ENCODE measurements at regions not wholly inside any gene's neighbourhood (a gene's known extent, or its start where the extent isn't known, plus 50 kb on each side); places are given as distances from the start of the nearest gene placed in this dataset.

DNA sequence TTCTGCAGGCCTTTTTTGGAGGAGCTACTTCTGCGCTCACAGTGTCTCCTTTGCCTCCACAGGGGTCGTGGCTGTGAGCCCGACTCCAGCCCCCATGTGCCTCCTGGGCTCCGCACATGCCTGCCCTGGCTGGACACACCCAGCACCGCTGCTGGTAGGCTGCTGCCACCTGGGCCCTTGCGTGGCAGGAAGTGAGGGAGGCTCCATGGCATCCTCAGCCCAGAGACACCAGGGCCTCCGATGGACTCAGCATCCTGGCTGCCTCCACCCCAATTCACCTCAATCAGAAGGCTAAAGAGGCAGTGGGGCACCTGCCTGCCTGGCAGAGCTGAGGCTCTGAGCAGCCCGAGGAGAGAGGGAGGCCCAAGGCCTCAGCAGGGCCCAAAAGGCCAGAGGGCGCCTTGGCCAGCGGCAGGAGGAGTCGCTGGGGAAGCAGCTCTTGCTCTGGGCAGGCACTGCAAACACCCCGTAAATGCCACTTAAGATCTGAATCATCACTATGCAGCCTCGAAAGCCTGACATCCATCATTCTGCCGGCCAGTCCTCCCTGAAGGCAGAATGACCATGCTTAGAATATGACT lies 68.3 kb upstream of the OTOS start:
- Histone ChIP-seq H3K4me3 (replicated peaks in 1 of 3) (no peak overlapping the region), H3K36me3 (no peaks in the 10 kb centered on the region), H3K27me3 (no peaks in the 10 kb centered on the region), H3K27ac (no peak overlapping the region), H3K4me1 (peaks cover 5 to 20% of the 10 kb centered on the region in 2 donors), H3K9me3 (no peaks in the 10 kb centered on the region)
- DNase-seq = no peak
- 86 to 89% methylated on average over 9 to 11 of the region's 14 CpGs for WGBS, 2 donors
- intact Hi-C loops (cut with DNase I) = no loop called here
- TF ChIP-seq, protein P1, sequence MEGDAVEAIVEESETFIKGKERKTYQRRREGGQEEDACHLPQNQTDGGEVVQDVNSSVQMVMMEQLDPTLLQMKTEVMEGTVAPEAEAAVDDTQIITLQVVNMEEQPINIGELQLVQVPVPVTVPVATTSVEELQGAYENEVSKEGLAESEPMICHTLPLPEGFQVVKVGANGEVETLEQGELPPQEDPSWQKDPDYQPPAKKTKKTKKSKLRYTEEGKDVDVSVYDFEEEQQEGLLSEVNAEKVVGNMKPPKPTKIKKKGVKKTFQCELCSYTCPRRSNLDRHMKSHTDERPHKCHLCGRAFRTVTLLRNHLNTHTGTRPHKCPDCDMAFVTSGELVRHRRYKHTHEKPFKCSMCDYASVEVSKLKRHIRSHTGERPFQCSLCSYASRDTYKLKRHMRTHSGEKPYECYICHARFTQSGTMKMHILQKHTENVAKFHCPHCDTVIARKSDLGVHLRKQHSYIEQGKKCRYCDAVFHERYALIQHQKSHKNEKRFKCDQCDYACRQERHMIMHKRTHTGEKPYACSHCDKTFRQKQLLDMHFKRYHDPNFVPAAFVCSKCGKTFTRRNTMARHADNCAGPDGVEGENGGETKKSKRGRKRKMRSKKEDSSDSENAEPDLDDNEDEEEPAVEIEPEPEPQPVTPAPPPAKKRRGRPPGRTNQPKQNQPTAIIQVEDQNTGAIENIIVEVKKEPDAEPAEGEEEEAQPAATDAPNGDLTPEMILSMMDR (IDR thresholded peaks at IDR 0.05) = no peak
- no peak for TF ChIP-seq POLR2A (IDR thresholded peaks at IDR 0.05)

DNA sequence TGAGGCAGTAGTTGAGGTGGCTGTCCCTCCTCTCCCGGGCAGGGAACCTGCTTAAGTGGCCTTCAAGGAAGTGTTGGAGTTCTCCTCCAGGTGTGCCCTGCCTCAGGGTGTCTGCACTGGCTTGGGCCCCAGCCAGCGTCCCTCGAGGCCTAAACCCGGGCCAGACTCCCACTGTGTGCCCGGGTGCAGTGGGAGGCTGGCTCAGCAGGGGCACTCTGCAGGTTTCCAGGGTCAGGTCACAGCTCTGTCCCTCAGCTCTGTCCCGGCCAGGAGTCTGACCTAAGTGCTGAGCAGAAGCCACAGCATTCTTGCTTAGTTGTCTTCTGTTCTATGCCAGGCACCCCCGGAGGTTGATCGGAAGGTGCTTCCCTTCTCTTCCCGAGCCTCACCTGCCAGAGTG lies 69.0 kb upstream of the OTOS start:
- DNase-seq = no peak
- TF ChIP-seq, protein P1 (IDR thresholded peaks at IDR 0.05) = no peak
- no peak for TF ChIP-seq POLR2A (IDR thresholded peaks at IDR 0.05)
- no peak overlapping the region for H3K4me3 ChIP-seq (replicated peaks in 1 of 3)
- H3K4me1 ChIP-seq = peaks cover 5 to 20% of the 10 kb centered on the region in 2 donors
- H3K36me3 ChIP-seq = no peaks in the 10 kb centered on the region
- H3K27me3 ChIP-seq = no peaks in the 10 kb centered on the region
- intact Hi-C loops (cut with DNase I) = no loop called here
- H3K9me3 ChIP-seq = no peaks in the 10 kb centered on the region
- 59 to 69% methylated on average over 6 to 9 of the region's 9 CpGs for WGBS, 2 donors
- H3K27ac ChIP-seq = no peak overlapping the region

DNA sequence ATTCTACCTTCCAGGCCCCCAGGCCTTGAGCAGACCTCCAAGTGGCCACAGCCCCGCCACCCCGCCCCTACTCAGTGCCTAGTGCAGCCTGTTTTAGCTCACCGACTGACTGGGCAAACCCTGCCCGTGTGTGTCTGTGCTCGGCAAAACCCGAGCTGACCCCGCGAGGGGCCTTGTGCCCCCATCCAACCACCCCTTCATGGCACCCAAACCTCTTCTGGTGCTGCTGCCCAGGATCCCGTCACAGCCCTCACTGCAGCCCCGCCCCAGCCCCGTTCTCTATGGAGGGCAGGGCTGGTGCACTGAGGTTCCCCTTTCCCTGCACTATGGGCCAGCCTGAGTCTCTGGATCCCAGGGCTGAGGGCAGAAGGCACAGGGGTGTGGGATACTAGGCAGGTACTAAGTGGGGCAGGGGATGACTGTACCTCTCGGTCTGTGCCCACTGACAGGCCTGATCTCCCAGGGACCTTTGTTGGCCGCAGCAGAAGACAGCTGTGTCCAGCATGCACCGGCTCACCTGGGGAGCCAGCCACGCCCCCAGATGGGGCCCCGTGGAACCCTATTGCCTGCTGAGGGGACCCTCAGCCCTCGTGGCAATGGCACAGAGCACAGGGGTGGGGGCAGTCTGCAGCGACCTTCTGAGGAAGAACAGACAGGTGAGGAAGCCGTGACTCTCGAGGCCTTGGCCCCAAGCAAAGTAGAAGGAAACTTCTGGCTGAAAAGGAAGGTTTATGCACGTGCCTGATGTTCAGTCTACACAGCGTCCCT lies 69.9 kb upstream of the OTOS start:
- H3K27ac ChIP-seq = no peak overlapping the region
- DNase-seq = no peak
- no peak overlapping the region for H3K4me3 ChIP-seq (replicated peaks in 1 of 3)
- no peaks in the 10 kb centered on the region for H3K36me3 ChIP-seq
- WGBS, 2 donors = 83 to 90% methylated on average over 13 to 22 of the region's 22 CpGs
- H3K4me1 ChIP-seq = peaks cover 5 to 20% of the 10 kb centered on the region in 2 donors
- H3K9me3 ChIP-seq = no peaks in the 10 kb centered on the region
- intact Hi-C loops (cut with DNase I) = no loop called here
- no peaks in the 10 kb centered on the region for H3K27me3 ChIP-seq
- TF ChIP-seq, protein P1 (IDR thresholded peaks at IDR 0.05) = no peak
- no peak for TF ChIP-seq POLR2A (IDR thresholded peaks at IDR 0.05)

DNA sequence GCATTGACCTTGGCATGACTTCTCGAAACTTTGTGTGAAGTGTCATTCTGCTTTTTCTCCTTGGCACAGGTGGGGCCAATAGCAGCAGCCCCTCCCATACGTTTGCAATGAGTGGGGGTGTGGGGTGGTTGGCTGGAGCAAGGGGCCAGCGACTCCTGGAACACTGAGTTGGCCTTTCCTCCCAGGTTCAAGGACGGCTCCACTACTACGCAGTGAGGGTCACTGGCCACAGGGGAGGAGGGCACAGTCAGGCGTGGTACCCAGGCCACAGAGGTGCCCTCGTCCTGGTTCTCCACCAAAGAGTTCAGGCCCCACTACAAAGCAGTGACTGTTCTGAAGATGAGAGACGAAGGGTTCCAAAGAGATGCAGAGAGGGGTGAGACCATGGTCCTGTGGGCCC lies 70.6 kb upstream of the OTOS start:
- Histone ChIP-seq H3K4me1 (peaks cover 5 to 20% of the 10 kb centered on the region in 2 donors), H3K4me3 (replicated peaks in 1 of 3) (no peak overlapping the region), H3K9me3 (no peaks in the 10 kb centered on the region), H3K27ac (no peak overlapping the region), H3K27me3 (no peaks in the 10 kb centered on the region), H3K36me3 (no peaks in the 10 kb centered on the region)
- DNase-seq = no peak
- WGBS, 2 donors = 82 to 84% methylated on average over 6 to 8 of the region's 8 CpGs
- TF ChIP-seq, protein P1 (IDR thresholded peaks at IDR 0.05) = no peak
- TF ChIP-seq POLR2A (IDR thresholded peaks at IDR 0.05) = no peak
- intact Hi-C loops (cut with DNase I) = no loop called here
